Neural cell (in vitro differentiated cells): ENCODE measurements at regions not wholly inside any gene's neighbourhood (a gene's known extent, or its start where the extent isn't known, plus 50 kb on each side); places are given as distances from the start of the nearest gene placed in this dataset.
"Not testable (repeated sequence)": the region's sequence is repeated elsewhere in the genome, so short reads cannot be mapped to it uniquely, and the experiment has no call there.

Source experiments
- H2AFZ ChIP-seq: fragments of 200-600, 300-800 bp; sonication (generic), shearing (Covaris generic); 2 replicates; pipeline ENCODE4 v1.6.0; 2014; ENCODE audit warnings: low read depth, mild to moderate bottlenecking, antibody characterized with exemption, low read length, moderate library complexity
- H3F3A ChIP-seq: fragments of 200-600 bp; shearing (Covaris generic); 2 replicates; pipeline ENCODE4 v1.6.1; 2016; ENCODE audit warnings: mild to moderate bottlenecking, moderate library complexity, mixed read lengths, antibody characterized with exemption, low read length; ENCODE audit not compliant: insufficient read depth, poor library complexity, severe bottlenecking
- H3K27ac ChIP-seq: fragments of 200-600, 300-800 bp; sonication (generic), shearing (Covaris generic); 2 replicates; pipeline ENCODE4 v1.5.1; 2014; ENCODE audit warnings: mild to moderate bottlenecking, low read length, moderate library complexity
- H3K27me3 ChIP-seq: fragments of 300-800, 200-600 bp; sonication (generic), shearing (Covaris generic); 2 replicates; pipeline ENCODE4 v1.6.0; 2014; ENCODE audit warnings: mild to moderate bottlenecking, low read depth, low read length, moderate library complexity; ENCODE audit not compliant: insufficient read depth
- H3K36me3 ChIP-seq: fragments of 300-800, 200-600 bp; sonication (generic), shearing (Covaris generic); 2 replicates; pipeline ENCODE4 v1.5.1; 2014; ENCODE audit warnings: mild to moderate bottlenecking, antibody characterized with exemption, low read length, moderate library complexity; ENCODE audit not compliant: insufficient read depth
- H3K4me2 ChIP-seq: fragments of 300-800, 200-600 bp; sonication (generic), shearing (Covaris generic); 2 replicates; pipeline ENCODE4 v1.6.0; 2014; ENCODE audit warnings: mild to moderate bottlenecking, low read length
- H3K4me3 ChIP-seq: fragments of 300-800, 200-600 bp; sonication (generic), shearing (Covaris generic); 2 replicates; pipeline ENCODE4 v1.5.1; 2014; ENCODE audit warnings: mild to moderate bottlenecking, low read length, moderate library complexity
- H3K79me2 ChIP-seq: fragments of 200-600 bp; shearing (Covaris generic); replicated peaks from 2 replicates; pipeline ENCODE4 v1.6.0; 2014; ENCODE audit warnings: mild to moderate bottlenecking, low read length, moderate library complexity; ENCODE audit not compliant: insufficient read depth
- H3K9ac ChIP-seq: fragments of 300-800, 200-600 bp; sonication (generic), shearing (Covaris generic); 2 replicates; pipeline ENCODE4 v1.6.1; 2016; ENCODE audit warnings: mild to moderate bottlenecking, low read length, mixed read lengths
- H3K9me2 ChIP-seq: fragments of 200-600 bp; shearing (Covaris generic); 2 replicates; pipeline ENCODE4 v1.6.1; 2016; ENCODE audit warnings: mild to moderate bottlenecking, low read length, mixed read lengths; ENCODE audit not compliant: insufficient read depth
- H3K9me3 ChIP-seq: fragments of 200-600, 300-800 bp; sonication (generic), shearing (Covaris generic); 2 replicates; pipeline ENCODE4 v1.6.1; 2016; ENCODE audit warnings: mild to moderate bottlenecking, mixed run types, low read length, moderate library complexity, mixed read lengths
- H4K20me1 ChIP-seq: fragments of 200-600 bp; shearing (Covaris generic); 2 replicates; pipeline ENCODE4 v1.6.1; 2016; ENCODE audit warnings: mild to moderate bottlenecking, mixed run types; ENCODE audit not compliant: insufficient read depth
- CTCF ChIP-seq: fragments of 450-650 bp; IDR thresholded peaks from 2 replicates; pipeline ENCODE4 v1.5.1; 2014; ENCODE audit warnings: antibody characterized with exemption, mild to moderate bottlenecking, moderate library complexity; ENCODE audit not compliant: poor library complexity, severe bottlenecking
- EP300 ChIP-seq: fragments of 450-650 bp; conservative IDR thresholded peaks from 2 replicates; pipeline ENCODE4 v1.6.1; 2014; ENCODE audit warnings: antibody characterized with exemption, mild to moderate bottlenecking, moderate library complexity; ENCODE audit not compliant: poor library complexity, severe bottlenecking
- EZH2 ChIP-seq: fragments of 200-600, 300-800 bp; shearing (Covaris generic), sonication (generic); IDR thresholded peaks from 2 replicates; pipeline ENCODE4 v1.6.1; 2014; ENCODE audit warnings: antibody characterized with exemption, low read length, borderline replicate concordance, mild to moderate bottlenecking; ENCODE audit not compliant: insufficient read depth, poor library complexity, severe bottlenecking
- MXI1 ChIP-seq: fragments of 450-650 bp; conservative IDR thresholded peaks from 2 replicates; pipeline ENCODE4 v1.6.1; 2014; ENCODE audit warnings: antibody characterized with exemption, mild to moderate bottlenecking; ENCODE audit not compliant: poor library complexity, severe bottlenecking
- POLR2AphosphoS5 ChIP-seq: IDR thresholded peaks from 2 replicates; pipeline ENCODE4 v1.6.1; 2012
- RAD21 ChIP-seq: fragments of 450-650 bp; conservative IDR thresholded peaks from 2 replicates; pipeline ENCODE4 v1.6.1; 2014; ENCODE audit warnings: antibody characterized with exemption, mild to moderate bottlenecking, moderate library complexity
- REST ChIP-seq: IDR thresholded peaks from 2 replicates; pipeline ENCODE4 v1.6.1; 2012; ENCODE audit warnings: borderline replicate concordance
- SMC3 ChIP-seq: fragments of 450-650 bp; conservative IDR thresholded peaks from 2 replicates; pipeline ENCODE4 v1.6.1; 2014; ENCODE audit warnings: antibody characterized with exemption, mild to moderate bottlenecking, moderate library complexity; ENCODE audit not compliant: poor library complexity
- TAF1 ChIP-seq: IDR thresholded peaks from 2 replicates; pipeline ENCODE4 v1.6.1; 2012; ENCODE audit warnings: low read depth

DNA sequence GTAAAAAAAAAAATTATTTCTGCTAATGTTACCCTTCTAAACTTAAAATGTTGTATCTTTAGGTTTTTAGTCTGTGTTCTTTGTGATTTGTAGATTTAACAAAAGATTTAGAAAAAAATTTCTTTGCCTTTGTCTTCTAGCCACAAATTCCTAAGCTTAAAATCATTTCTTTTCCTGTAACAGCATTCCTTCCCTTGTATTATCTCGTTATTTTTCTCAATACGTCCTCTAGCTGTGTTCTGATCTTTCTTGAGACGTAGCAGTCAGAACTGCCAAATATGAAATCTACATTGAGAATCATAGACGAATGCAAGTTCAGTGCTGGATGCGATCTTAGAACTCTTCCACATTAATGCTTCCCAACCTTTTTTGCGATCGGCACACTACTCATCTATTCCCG lies 283.1 kb downstream of the UTRN start:
- H3K4me3 ChIP-seq: no peak overlapping the region
- no peak overlapping the region for H3K9ac ChIP-seq
- H3K4me2 ChIP-seq: no peak overlapping the region
- H2AFZ ChIP-seq: no peak overlapping the region
- no peaks in the 10 kb centered on the region for H3K36me3 ChIP-seq
- H3K9me3 ChIP-seq: no peaks in the 10 kb centered on the region
- no peaks in the 10 kb centered on the region for H3K9me2 ChIP-seq
- no peaks in the 10 kb centered on the region for H3F3A ChIP-seq
- no peaks in the 10 kb centered on the region for H4K20me1 ChIP-seq
- no peaks in the 10 kb centered on the region for H3K27me3 ChIP-seq
- no peaks in the 10 kb centered on the region for H3K79me2 ChIP-seq
- no peak for TF ChIP-seq MXI1
- no peak for TF ChIP-seq CTCF
- no peak for TF ChIP-seq REST
- TF ChIP-seq RAD21: no peak
- TF ChIP-seq POLR2AphosphoS5: no peak
- no peak for TF ChIP-seq EP300
- no peak for TF ChIP-seq EZH2
- TF ChIP-seq TAF1: no peak
- no peak for TF ChIP-seq SMC3
- H3K27ac ChIP-seq: no peak overlapping the region

GRCh38 chr6:144572541-144572940 lies 287.4 kb downstream of the UTRN start:
- H3K36me3 ChIP-seq, H3F3A ChIP-seq: not testable (repeated sequence)

DNA sequence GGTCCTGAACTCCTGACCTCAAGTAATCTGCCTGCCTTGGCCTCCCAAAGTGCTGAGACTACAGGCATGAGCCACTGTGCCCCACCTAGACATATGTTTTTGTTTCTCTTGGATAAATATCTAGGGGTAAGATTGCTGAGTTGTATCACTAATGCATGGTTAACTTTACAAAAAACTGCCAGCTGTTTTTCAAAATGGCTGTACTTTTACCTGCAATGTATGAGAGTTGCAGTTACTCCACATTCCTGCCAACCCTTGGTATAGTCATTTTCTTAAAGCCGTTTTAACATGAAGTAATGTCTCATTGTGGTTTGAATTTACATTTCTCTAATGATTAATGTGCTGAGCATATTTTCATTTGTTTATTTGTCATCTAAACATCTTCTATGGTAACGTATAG lies 289.7 kb downstream of the UTRN start:
- H3K27ac ChIP-seq: no peak overlapping the region

More at GRCh38 chr6:144572541-144572940, 287.4 kb downstream of the UTRN start:
- not testable (repeated sequence) for H2AFZ ChIP-seq, H3K79me2 ChIP-seq, H3K4me2 ChIP-seq, H3K27me3 ChIP-seq, H3K9me3 ChIP-seq, H3K27ac ChIP-seq, H3K9me2 ChIP-seq, H4K20me1 ChIP-seq, H3K9ac ChIP-seq, H3K4me3 ChIP-seq

More for the DNA sequence above, 289.7 kb downstream of the UTRN start:
- no peak overlapping the region for H3K4me2 ChIP-seq
- no peak overlapping the region for H3K4me3 ChIP-seq
- H3K9me3 ChIP-seq: no peaks in the 10 kb centered on the region
- H3K36me3 ChIP-seq: no peaks in the 10 kb centered on the region
- no peaks in the 10 kb centered on the region for H3K9me2 ChIP-seq
- no peaks in the 10 kb centered on the region for H3K27me3 ChIP-seq
- H3F3A ChIP-seq: no peaks in the 10 kb centered on the region
- H4K20me1 ChIP-seq: no peaks in the 10 kb centered on the region
- TF ChIP-seq TAF1: no peak
- no peak for TF ChIP-seq SMC3
- no peak for TF ChIP-seq EZH2
- no peak for TF ChIP-seq REST
- TF ChIP-seq MXI1: no peak
- TF ChIP-seq RAD21: no peak
- TF ChIP-seq POLR2AphosphoS5: no peak
- TF ChIP-seq CTCF: no peak
- TF ChIP-seq EP300: no peak
- H3K79me2 ChIP-seq: no peaks in the 10 kb centered on the region
- H3K9ac ChIP-seq: no peak overlapping the region
- no peak overlapping the region for H2AFZ ChIP-seq
